Activated T-helper 1 cell treated with anti-CD3 and anti-CD28 coated beads, Interleukin-12 subunit alpha, Interleukin-12 subunit beta, Interleukin-2, Interleukin-4 antibody, amounts not matched to agents 30 ng/mL and 10 ng/mL and 1 ng/mL, durations not matched to agents 14 hours and 24 hours and 36 hours (primary cell): ENCODE measurements at regions not wholly inside any gene's neighbourhood (a gene's known extent, or its start where the extent isn't known, plus 50 kb on each side); places are given as distances from the start of the nearest gene placed in this dataset.

Experiments
- DNase-seq: peaks from one replicate; pipeline ENCODE4 v3.0.0; 2021; ENCODE audit warnings: low spot score
- H3K27ac Mint-ChIP-seq: one replicate; pipeline ENCODE4 v1.8.0; 2021; ENCODE audit warnings: mild to moderate bottlenecking, mixed read lengths
- H3K27me3 Mint-ChIP-seq: one replicate; pipeline ENCODE4 v1.8.0; 2022; ENCODE audit warnings: mild to moderate bottlenecking, moderate library complexity, mixed read lengths; ENCODE audit not compliant: insufficient read depth
- H3K36me3 Mint-ChIP-seq: one replicate; pipeline ENCODE4 v1.8.0; 2021; ENCODE audit warnings: low read depth, mixed read lengths
- H3K4me1 Mint-ChIP-seq: one replicate; pipeline ENCODE4 v1.8.0; 2021; ENCODE audit warnings: low read depth, mixed read lengths
- H3K4me3 Mint-ChIP-seq: one replicate; pipeline ENCODE4 v1.8.0; 2021; ENCODE audit warnings: mild to moderate bottlenecking, moderate library complexity, mixed read lengths
- H3K9me3 Mint-ChIP-seq: one replicate; pipeline ENCODE4 v1.8.0; 2021; ENCODE audit warnings: mixed read lengths
- intact Hi-C: fragments of 100-400 bp; cut with micrococcal nuclease; formaldehyde crosslinking; loops from one replicate; pipeline ENCODE4 v1.15.1; 2024

- Mint-ChIP-seq H3K27ac (no peak overlapping the region), H3K27me3 (no peaks in the 10 kb centered on the region), H3K4me3 (no peak overlapping the region), H3K36me3 (no peaks in the 10 kb centered on the region), H3K9me3 (no peaks in the 10 kb centered on the region), H3K4me1 (no peaks in the 10 kb centered on the region)
- no peak for DNase-seq
- intact Hi-C loops = loop anchor here (5.0 kb wide), 1 partner anchor 558 kb away; no protein-coding TSS in a partner anchor
Observed at GRCh38 chr18:22099925-22100324, 69.5 kb upstream of the GATA6 start.

- no peaks in the 10 kb centered on the region for H3K9me3 Mint-ChIP-seq
- H3K27ac Mint-ChIP-seq = no peak overlapping the region
- H3K4me1 Mint-ChIP-seq = no peaks in the 10 kb centered on the region
- DNase-seq = no peak
- intact Hi-C loops = loop anchor here (5.0 kb wide), 1 partner anchor 559 kb away; no protein-coding TSS in a partner anchor
- no peaks in the 10 kb centered on the region for H3K36me3 Mint-ChIP-seq
- no peaks in the 10 kb centered on the region for H3K27me3 Mint-ChIP-seq
- no peak overlapping the region for H3K4me3 Mint-ChIP-seq
Observed at GRCh38 chr18:22101731-22102130, 67.7 kb upstream of the GATA6 start.

GRCh38 chr18:22102953-22103646 lies 66.3 kb upstream of the GATA6 start:
- Mint-ChIP-seq H3K36me3 (no peaks in the 10 kb centered on the region), H3K9me3 (no peaks in the 10 kb centered on the region), H3K4me3 (no peak overlapping the region), H3K4me1 (no peaks in the 10 kb centered on the region), H3K27me3 (no peaks in the 10 kb centered on the region), H3K27ac (no peak overlapping the region)
- no peak for DNase-seq
- intact Hi-C loops = loop anchor here (5.0 kb wide), 1 partner anchor 561 kb away; no protein-coding TSS in a partner anchor

GRCh38 chr18:22103647-22104031 lies 65.8 kb upstream of the GATA6 start:
- intact Hi-C loops = loop anchor here (5.0 kb wide), 1 partner anchor 561 kb away; no protein-coding TSS in a partner anchor
- Mint-ChIP-seq H3K4me1 (no peaks in the 10 kb centered on the region), H3K27me3 (no peaks in the 10 kb centered on the region)

GRCh38 chr18:22106536-22107292 lies 62.7 kb upstream of the GATA6 start:
- Mint-ChIP-seq H3K27ac (no peak overlapping the region), H3K4me1 (no peaks in the 10 kb centered on the region), H3K9me3 (no peaks in the 10 kb centered on the region), H3K27me3 (no peaks in the 10 kb centered on the region), H3K4me3 (no peak overlapping the region), H3K36me3 (no peaks in the 10 kb centered on the region)
- intact Hi-C loops = no loop called here
- no peak for DNase-seq

More at GRCh38 chr18:22103647-22104031, 65.8 kb upstream of the GATA6 start:
- Mint-ChIP-seq H3K27ac (no peak overlapping the region), H3K9me3 (no peaks in the 10 kb centered on the region), H3K36me3 (no peaks in the 10 kb centered on the region), H3K4me3 (no peak overlapping the region)
- no peak for DNase-seq

- Mint-ChIP-seq H3K4me3 (no peak overlapping the region), H3K27me3 (no peaks in the 10 kb centered on the region), H3K9me3 (no peaks in the 10 kb centered on the region), H3K4me1 (no peaks in the 10 kb centered on the region), H3K27ac (no peak overlapping the region), H3K36me3 (no peaks in the 10 kb centered on the region)
- intact Hi-C loops = no loop called here
- DNase-seq = no peak
Observed at GRCh38 chr18:22108674-22109073, 60.7 kb upstream of the GATA6 start.

- intact Hi-C loops = no loop called here
- Mint-ChIP-seq H3K36me3 (no peaks in the 10 kb centered on the region), H3K4me3 (no peak overlapping the region), H3K9me3 (no peaks in the 10 kb centered on the region), H3K27ac (no peak overlapping the region), H3K4me1 (no peaks in the 10 kb centered on the region), H3K27me3 (no peaks in the 10 kb centered on the region)
- DNase-seq = no peak
Observed at GRCh38 chr18:22109535-22109934, 59.9 kb upstream of the GATA6 start.

- Mint-ChIP-seq H3K27me3 (peaks cover 2% of the 10 kb centered on the region), H3K9me3 (no peaks in the 10 kb centered on the region), H3K36me3 (no peaks in the 10 kb centered on the region), H3K4me1 (no peaks in the 10 kb centered on the region), H3K4me3 (no peak overlapping the region), H3K27ac (no peak overlapping the region)
- intact Hi-C loops = no loop called here
- no peak for DNase-seq
Observed at GRCh38 chr18:22110461-22110924, 58.9 kb upstream of the GATA6 start.

- H3K27me3 Mint-ChIP-seq = peaks cover 2% of the 10 kb centered on the region
- no peak overlapping the region for H3K27ac Mint-ChIP-seq
- H3K4me1 Mint-ChIP-seq = no peaks in the 10 kb centered on the region
- intact Hi-C loops = no loop called here
- no peak for DNase-seq
- no peaks in the 10 kb centered on the region for H3K9me3 Mint-ChIP-seq
- no peaks in the 10 kb centered on the region for H3K36me3 Mint-ChIP-seq
- no peak overlapping the region for H3K4me3 Mint-ChIP-seq
Observed at GRCh38 chr18:22112215-22112614, 57.2 kb upstream of the GATA6 start.

GRCh38 chr18:22113144-22113844 lies 56.1 kb upstream of the GATA6 start:
- Mint-ChIP-seq H3K4me3 (no peak overlapping the region), H3K27ac (no peak overlapping the region), H3K9me3 (no peaks in the 10 kb centered on the region), H3K36me3 (no peaks in the 10 kb centered on the region), H3K4me1 (no peaks in the 10 kb centered on the region), H3K27me3 (peaks cover 2% of the 10 kb centered on the region)
- intact Hi-C loops = no loop called here
- DNase-seq = no peak

GRCh38 chr18:22114526-22115321 lies 54.7 kb upstream of the GATA6 start:
- no peak overlapping the region for H3K27ac Mint-ChIP-seq
- H3K36me3 Mint-ChIP-seq = no peaks in the 10 kb centered on the region
- no peak overlapping the region for H3K4me3 Mint-ChIP-seq
- intact Hi-C loops = no loop called here
- H3K4me1 Mint-ChIP-seq = no peaks in the 10 kb centered on the region
- H3K27me3 Mint-ChIP-seq = peaks cover 2% of the 10 kb centered on the region
- no peaks in the 10 kb centered on the region for H3K9me3 Mint-ChIP-seq
- no peak for DNase-seq

GRCh38 chr18:22115573-22115972 lies 53.8 kb upstream of the GATA6 start:
- H3K27me3 Mint-ChIP-seq = peaks cover 2% of the 10 kb centered on the region
- H3K36me3 Mint-ChIP-seq = no peaks in the 10 kb centered on the region
- no peaks in the 10 kb centered on the region for H3K4me1 Mint-ChIP-seq
- no peak overlapping the region for H3K4me3 Mint-ChIP-seq
- no peaks in the 10 kb centered on the region for H3K9me3 Mint-ChIP-seq
- no peak overlapping the region for H3K27ac Mint-ChIP-seq
- DNase-seq = no peak
- intact Hi-C loops = no loop called here
